SK-N-MC (cell line): ENCODE measurements at regions not wholly inside any gene's neighbourhood (a gene's known extent, or its start where the extent isn't known, plus 50 kb on each side); places are given as distances from the start of the nearest gene placed in this dataset.
"Not testable (repeated sequence)": the region's sequence is repeated elsewhere in the genome, so short reads cannot be mapped to it uniquely, and the experiment has no call there.

Experiments
- DNase-seq: peaks from one replicate; pipeline ENCODE4 v3.0.0-alpha.2; 2011; ENCODE audit warnings: low read depth, low spot score
- H3K27ac ChIP-seq: fragments of 200-600 bp; sonication (generic); 2 replicates; pipeline ENCODE4 v1.5.1; 2016; ENCODE audit warnings: mixed run types
- H3K36me3 ChIP-seq: fragments of 200-600 bp; sonication (generic); 2 replicates; pipeline ENCODE4 v1.6.1; 2017; ENCODE audit warnings: antibody characterized with exemption, low read length, mixed read lengths; ENCODE audit not compliant: insufficient read depth
- H3K4me3 ChIP-seq: fragments of 200-600 bp; sonication (generic); 2 replicates; pipeline ENCODE4 v1.5.1; 2016
- H3K9ac ChIP-seq: fragments of 200-600 bp; sonication (generic); 2 replicates; pipeline ENCODE4 v1.8.0; 2017; ENCODE audit warnings: mixed run types, mixed read lengths; ENCODE audit not compliant: insufficient read length
- H3K9me3 ChIP-seq: fragments of 200-600 bp; sonication (generic); 2 replicates; pipeline ENCODE4 v1.6.1; 2017; ENCODE audit warnings: low read depth, mild to moderate bottlenecking, antibody characterized with exemption, low read length, moderate library complexity, mixed read lengths
- EZH2 ChIP-seq: fragments of 200-600 bp; sonication (generic); IDR thresholded peaks from one replicate; pipeline ENCODE4 v1.6.1; 2017; ENCODE audit warnings: antibody characterized with exemption
- FOXP2 ChIP-seq: optimal IDR thresholded peaks from 2 replicates; pipeline ENCODE3; 2011; ENCODE audit warnings: mild to moderate bottlenecking, moderate library complexity; ENCODE audit not compliant: insufficient read depth; ENCODE audit errors: extremely low read length, control extremely low read depth
- POLR2AphosphoS5 ChIP-seq: IDR thresholded peaks from 2 replicates; pipeline ENCODE4 v1.6.1; 2012; ENCODE audit warnings: mild to moderate bottlenecking, low read depth, low read length, borderline replicate concordance

GRCh38 chr16:60648290-60648689 is 1387.9 kb downstream of the CDH8 start:
- Histone ChIP-seq H3K9ac (no peak overlapping the region), H3K36me3 (no peaks in the 10 kb centered on the region), H3K4me3 (no peak overlapping the region), H3K9me3 (no peaks in the 10 kb centered on the region), H3K27ac (no peak overlapping the region)
- no peak for DNase-seq
- TF ChIP-seq FOXP2 (no peak), EZH2 (no peak), POLR2AphosphoS5 (no peak)

DNA sequence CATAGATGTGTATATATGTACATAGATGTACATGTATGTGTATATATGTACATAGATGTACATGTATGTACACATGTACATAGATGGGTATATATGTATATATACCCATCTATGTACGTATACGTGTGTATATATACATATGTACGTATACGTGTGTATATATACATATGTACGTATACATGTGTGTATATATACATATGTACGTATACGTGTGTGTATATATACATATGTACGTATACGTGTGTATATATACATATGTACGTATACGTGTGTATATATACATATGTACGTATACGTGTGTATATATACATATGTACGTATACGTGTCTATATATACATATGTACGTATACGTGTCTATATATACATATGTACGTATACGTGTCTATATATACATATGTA is 1388.8 kb downstream of the CDH8 start:
- not testable (repeated sequence) for H3K9me3 ChIP-seq, H3K9ac ChIP-seq, H3K4me3 ChIP-seq, H3K36me3 ChIP-seq, H3K27ac ChIP-seq, DNase-seq

DNA sequence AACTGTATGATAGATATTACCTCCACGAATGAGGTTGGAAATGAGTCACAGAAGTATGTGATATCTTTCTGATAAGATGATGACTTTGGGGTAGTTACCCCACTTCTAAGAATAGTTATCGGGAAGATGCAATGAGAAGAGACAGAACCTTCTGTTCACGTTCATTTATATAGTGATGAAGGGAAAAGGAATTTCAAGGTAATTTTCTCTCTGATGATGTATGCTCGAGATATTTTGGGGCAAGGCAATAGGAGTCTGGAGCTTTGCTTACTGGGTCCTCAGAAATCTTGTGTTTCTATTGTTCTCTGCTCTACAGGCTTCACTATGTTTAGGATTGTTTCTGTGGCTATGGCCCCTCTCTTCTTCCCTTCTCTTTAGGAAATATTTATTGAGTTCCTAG is 1389.6 kb downstream of the CDH8 start:
- DNase-seq: no peak
- Histone ChIP-seq H3K9ac (no peak overlapping the region), H3K4me3 (no peak overlapping the region), H3K36me3 (no peaks in the 10 kb centered on the region), H3K27ac (no peak overlapping the region), H3K9me3 (no peaks in the 10 kb centered on the region)
- no peak for TF ChIP-seq EZH2
- no peak for TF ChIP-seq FOXP2
- no peak for TF ChIP-seq POLR2AphosphoS5

GRCh38 chr16:60645541-60645940 is 1390.7 kb downstream of the CDH8 start:
- Histone ChIP-seq H3K9me3 (no peaks in the 10 kb centered on the region), H3K4me3 (no peak overlapping the region), H3K36me3 (no peaks in the 10 kb centered on the region), H3K9ac (no peak overlapping the region), H3K27ac (no peak overlapping the region)
- DNase-seq: no peak
- TF ChIP-seq FOXP2 (no peak), POLR2AphosphoS5 (no peak), EZH2 (no peak)

- Histone ChIP-seq H3K9ac (no peak overlapping the region), H3K4me3 (no peak overlapping the region), H3K9me3 (no peaks in the 10 kb centered on the region), H3K36me3 (no peaks in the 10 kb centered on the region), H3K27ac (no peak overlapping the region)
- TF ChIP-seq POLR2AphosphoS5: no peak
- DNase-seq: no peak
Observed at GRCh38 chr16:60642956-60643355, 1393.3 kb downstream of the CDH8 start.

GRCh38 chr16:60641067-60641665 is 1395.1 kb downstream of the CDH8 start:
- H3K9me3 ChIP-seq: no peaks in the 10 kb centered on the region
- no peak overlapping the region for H3K4me3 ChIP-seq
- no peaks in the 10 kb centered on the region for H3K36me3 ChIP-seq
- H3K27ac ChIP-seq: no peak overlapping the region
- DNase-seq: no peak
- TF ChIP-seq EZH2: no peak
- no peak for TF ChIP-seq POLR2AphosphoS5
- TF ChIP-seq FOXP2: no peak
- H3K9ac ChIP-seq: no peak overlapping the region

DNA sequence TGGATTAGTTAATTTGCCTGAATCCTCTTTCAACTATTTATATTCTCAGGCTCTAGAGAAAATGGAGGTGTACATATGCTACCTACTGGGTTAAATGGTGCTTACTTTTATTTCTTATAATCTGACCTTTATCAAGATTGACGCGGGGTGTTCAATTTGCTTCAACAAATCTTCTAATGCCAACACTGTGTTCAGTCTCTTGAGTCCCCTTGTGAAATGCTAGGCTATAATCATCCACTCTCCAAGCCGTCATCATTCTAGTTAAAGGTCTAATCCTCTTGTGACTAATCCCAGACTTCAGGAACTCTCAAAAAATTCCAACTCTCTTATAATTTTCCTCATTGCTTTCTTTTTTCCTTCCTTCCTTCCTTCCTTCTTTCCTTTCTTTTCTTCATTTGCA is 1396.2 kb downstream of the CDH8 start:
- no peak overlapping the region for H3K9ac ChIP-seq
- H3K4me3 ChIP-seq: no peak overlapping the region
- H3K9me3 ChIP-seq: no peaks in the 10 kb centered on the region
- DNase-seq: no peak
- no peaks in the 10 kb centered on the region for H3K36me3 ChIP-seq
- H3K27ac ChIP-seq: no peak overlapping the region
- TF ChIP-seq EZH2: no peak
- no peak for TF ChIP-seq FOXP2
- no peak for TF ChIP-seq POLR2AphosphoS5

GRCh38 chr16:60636636-60637035 is 1399.6 kb downstream of the CDH8 start:
- not testable (repeated sequence) for H3K27ac ChIP-seq, H3K4me3 ChIP-seq, H3K9ac ChIP-seq, H3K9me3 ChIP-seq, H3K36me3 ChIP-seq, DNase-seq

DNA sequence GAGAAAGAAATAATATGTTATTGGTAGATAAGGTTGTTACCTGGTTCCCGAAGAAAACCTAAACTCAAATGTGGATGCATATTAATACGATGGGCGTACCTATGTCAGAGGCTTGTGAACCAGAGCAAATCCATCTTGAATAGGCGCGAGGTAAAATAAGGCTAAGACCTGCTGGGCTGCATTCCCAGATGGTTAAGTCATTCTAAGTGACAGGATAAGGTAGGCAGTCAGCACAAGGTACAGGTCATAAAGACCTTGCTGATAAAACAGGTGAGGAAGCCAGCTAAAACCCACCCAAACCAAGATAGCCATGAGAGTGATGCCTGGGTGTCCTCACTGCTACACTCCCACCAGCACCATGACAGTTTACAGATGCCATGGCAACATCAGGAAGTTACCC is 1400.1 kb downstream of the CDH8 start:
- H3K9ac ChIP-seq: no peak overlapping the region
- H3K9me3 ChIP-seq: no peaks in the 10 kb centered on the region
- no peak overlapping the region for H3K27ac ChIP-seq
- no peak for TF ChIP-seq FOXP2
- no peak for DNase-seq
- no peaks in the 10 kb centered on the region for H3K36me3 ChIP-seq
- no peak overlapping the region for H3K4me3 ChIP-seq

DNA sequence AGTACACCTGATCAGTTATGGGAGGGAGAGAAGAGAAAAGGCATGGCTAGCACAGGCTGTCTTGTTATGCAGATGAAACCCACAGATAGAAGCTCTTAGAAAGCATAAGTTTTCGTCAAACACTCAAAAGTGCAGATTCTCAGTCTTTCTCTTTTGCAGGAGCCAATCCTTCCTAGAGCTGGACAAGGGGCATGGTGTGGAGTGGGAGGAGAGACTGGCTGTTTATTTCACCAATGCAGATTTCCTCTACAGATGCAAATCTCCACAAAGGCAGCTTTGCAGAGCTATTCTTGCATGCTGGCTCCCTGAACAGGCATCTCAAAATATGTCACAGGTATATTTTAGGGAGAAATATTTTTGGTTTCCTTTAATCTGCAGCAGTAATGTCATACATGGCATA is 1400.7 kb downstream of the CDH8 start:
- no peak overlapping the region for H3K4me3 ChIP-seq
- TF ChIP-seq FOXP2: no peak
- TF ChIP-seq EZH2: no peak
- no peak for TF ChIP-seq POLR2AphosphoS5
- H3K9me3 ChIP-seq: no peaks in the 10 kb centered on the region
- H3K9ac ChIP-seq: no peak overlapping the region
- no peak overlapping the region for H3K27ac ChIP-seq
- DNase-seq: no peak
- H3K36me3 ChIP-seq: no peaks in the 10 kb centered on the region
